Mesenchymal stem cell (in vitro differentiated cells and primary cell): ENCODE measurements at regions not wholly inside any gene's neighbourhood (a gene's known extent, or its start where the extent isn't known, plus 50 kb on each side); places are given as distances from the start of the nearest gene placed in this dataset.

Experiments
- DNase-seq: peaks from one replicate; pipeline ENCODE4 v3.0.0-alpha.2; 2013
- H2AFZ ChIP-seq: one replicate; pipeline ENCODE4 v1.6.1; 2013; ENCODE audit warnings: low read depth, mild to moderate bottlenecking, control low read depth, inconsistent platforms, low read length, moderate library complexity
- H2AK5ac ChIP-seq: 2 replicates; pipeline ENCODE4 v1.6.1; 2013; ENCODE audit warnings: low read length, moderate library complexity, mild to moderate bottlenecking, inconsistent platforms; ENCODE audit not compliant: severe bottlenecking
- H2BK120ac ChIP-seq: one replicate; pipeline ENCODE4 v1.6.1; 2013; ENCODE audit warnings: low read depth, mild to moderate bottlenecking, inconsistent platforms, low read length, moderate library complexity
- H2BK12ac ChIP-seq, 2 experiments: one replicate each; pipeline ENCODE4 v1.6.1; 2013; ENCODE audit warnings: inconsistent platforms in 2 of 2, low read length in 2 of 2, mild to moderate bottlenecking in 2 of 2, moderate library complexity in 2 of 2, control low read depth in 1 of 2
- H2BK15ac ChIP-seq: one replicate; pipeline ENCODE4 v1.6.1; 2013; ENCODE audit warnings: mild to moderate bottlenecking, low read depth, inconsistent platforms; ENCODE audit not compliant: poor library complexity, severe bottlenecking
- H2BK5ac ChIP-seq: 2 replicates; pipeline ENCODE4 v1.6.1; 2013; ENCODE audit warnings: low read depth, mild to moderate bottlenecking, low read length, control low read depth, inconsistent platforms; ENCODE audit not compliant: poor library complexity, severe bottlenecking
- H3K14ac ChIP-seq, 2 experiments: one replicate each; pipeline ENCODE4 v1.6.1; 2013; ENCODE audit warnings: inconsistent platforms in 2 of 2, low read length in 2 of 2, control low read depth in 1 of 2, mild to moderate bottlenecking in 1 of 2, moderate library complexity in 1 of 2
- H3K18ac ChIP-seq, 2 experiments: one replicate each; pipeline ENCODE4 v1.6.1; 2013; ENCODE audit warnings: inconsistent platforms in 2 of 2, low read length in 2 of 2, control low read depth in 1 of 2, low read depth in 1 of 2, mild to moderate bottlenecking in 1 of 2
- H3K23ac ChIP-seq, 2 experiments: one replicate each; pipeline ENCODE4 v1.6.1; 2013; ENCODE audit warnings: inconsistent platforms in 2 of 2, low read length in 2 of 2, mild to moderate bottlenecking in 2 of 2, moderate library complexity in 2 of 2, control low read depth in 1 of 2
- H3K27ac ChIP-seq: 2 replicates; pipeline ENCODE4 v1.5.1; 2013; ENCODE audit warnings: mild to moderate bottlenecking, moderate library complexity, low read length, control low read depth, inconsistent platforms; ENCODE audit not compliant: poor library complexity, severe bottlenecking
- H3K27me3 ChIP-seq, 2 experiments: 2 replicates each; pipeline versions ENCODE4 v1.6.1 to v1.7.0; 2013; ENCODE audit warnings: low read length in 2 of 2, mild to moderate bottlenecking in 2 of 2, moderate library complexity in 2 of 2, control low read depth in 1 of 2, inconsistent platforms in 1 of 2; ENCODE audit not compliant: control insufficient read depth in 1 of 2, insufficient read depth in 1 of 2
- H3K36me3 ChIP-seq, 2 experiments: 2 replicates each; pipeline versions ENCODE4 v1.6.1 to v1.7.0; 2013; ENCODE audit warnings: low read length in 2 of 2, control low read depth in 1 of 2, inconsistent platforms in 1 of 2, low read depth in 1 of 2, mild to moderate bottlenecking in 1 of 2; ENCODE audit not compliant: insufficient read depth in 2 of 2, control insufficient read depth in 1 of 2
- H3K4ac ChIP-seq, 2 experiments: one replicate each; pipeline ENCODE4 v1.6.1; 2013; ENCODE audit warnings: inconsistent platforms in 2 of 2, low read length in 2 of 2, mild to moderate bottlenecking in 2 of 2, moderate library complexity in 2 of 2, control low read depth in 1 of 2, low read depth in 1 of 2
- H3K4me1 ChIP-seq: 2 replicates; pipeline ENCODE4 v1.6.1; 2013; ENCODE audit warnings: low read depth, low read length, control low read depth; ENCODE audit not compliant: control insufficient read depth, insufficient read depth
- H3K4me2 ChIP-seq: 2 replicates; pipeline ENCODE4 v1.6.1; 2013; ENCODE audit warnings: low read length, mild to moderate bottlenecking, inconsistent platforms; ENCODE audit not compliant: poor library complexity, severe bottlenecking
- H3K4me3 ChIP-seq, 2 experiments: 2 replicates each; pipeline versions ENCODE4 v1.5.1 to v1.7.0; 2013; ENCODE audit warnings: low read length in 2 of 2, mild to moderate bottlenecking in 2 of 2, control low read depth in 1 of 2, low read depth in 1 of 2; ENCODE audit not compliant: insufficient read depth in 1 of 2
- H3K79me1 ChIP-seq: replicated peaks from 2 replicates; pipeline ENCODE4 v1.6.1; 2013; ENCODE audit warnings: mild to moderate bottlenecking, control low read depth, low read length, inconsistent platforms; ENCODE audit not compliant: poor library complexity, severe bottlenecking
- H3K9ac ChIP-seq: 2 replicates; pipeline ENCODE4 v1.7.0; 2013; ENCODE audit warnings: mild to moderate bottlenecking, low read length, moderate library complexity
- H3K9me3 ChIP-seq: 2 replicates; pipeline ENCODE4 v1.7.0; 2013; ENCODE audit warnings: mild to moderate bottlenecking, low read length; ENCODE audit not compliant: control insufficient read depth
- H4K8ac ChIP-seq: one replicate; pipeline ENCODE4 v1.6.1; 2013; ENCODE audit warnings: inconsistent platforms, mild to moderate bottlenecking, low read length, moderate library complexity
- H4K91ac ChIP-seq: one replicate; pipeline ENCODE4 v1.6.1; 2013; ENCODE audit warnings: mild to moderate bottlenecking, low read length, inconsistent platforms
- WGBS: methylation state at CpG from one replicate; pipeline ENCODE4 v1.1.7; 2013; ENCODE audit warnings: mixed read lengths; 5-methylcytosine and 5-hydroxymethylcytosine counted together

DNA sequence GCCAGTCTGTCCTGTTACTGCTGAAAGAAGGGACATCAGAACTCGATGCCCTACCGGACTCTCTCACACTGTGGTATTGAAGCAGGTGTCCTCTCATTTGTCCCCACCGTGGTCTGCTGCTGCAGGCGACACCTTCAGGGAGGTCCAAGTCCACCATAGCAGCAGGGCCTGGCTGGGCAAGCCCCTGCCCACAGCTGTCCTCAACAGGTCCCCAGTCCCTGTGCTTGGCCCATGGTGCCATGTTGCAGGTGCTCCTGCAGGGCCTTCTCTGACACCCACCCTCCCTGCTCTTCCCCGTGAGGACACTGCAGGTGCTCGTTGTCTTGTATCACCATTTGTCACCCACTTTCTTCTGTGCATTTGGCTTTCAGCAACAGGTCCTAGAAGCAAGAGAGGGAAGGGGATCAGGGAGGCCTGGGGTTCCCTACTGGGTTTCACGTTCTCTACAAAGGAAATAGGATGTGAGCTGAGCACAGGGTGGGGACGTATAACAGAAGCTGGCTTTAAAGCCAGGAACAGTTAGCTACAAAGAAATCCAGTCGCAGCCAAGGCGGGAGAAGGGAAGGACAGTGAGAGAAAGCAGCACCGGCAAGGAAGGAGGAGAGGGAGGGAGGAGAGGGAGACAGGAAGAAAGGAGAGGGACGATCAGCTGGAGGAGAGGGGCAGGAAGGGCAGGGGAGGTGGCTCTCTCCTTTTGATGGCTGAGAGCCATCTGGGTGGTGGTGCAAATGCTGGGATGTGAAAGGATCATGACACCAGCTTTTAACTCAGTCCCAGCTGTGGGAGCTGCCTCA lies 117.7 kb upstream of the FRMD4A start:
- no peaks in the 10 kb centered on the region for H3K79me1 ChIP-seq
- H3K23ac ChIP-seq: no peak overlapping the region
- H2BK12ac ChIP-seq: no peak overlapping the region
- H3K36me3 ChIP-seq: no peaks in the 10 kb centered on the region
- no peak overlapping the region for H2AFZ ChIP-seq
- H3K9me3 ChIP-seq: no peaks in the 10 kb centered on the region
- no peak overlapping the region for H3K18ac ChIP-seq
- H3K4ac ChIP-seq: no peak overlapping the region
- H3K4me3 ChIP-seq: no peak overlapping the region
- H3K27me3 ChIP-seq: peaks cover 0 to 27% of the 10 kb centered on the region in 2 experiments
- no peak overlapping the region for H2BK5ac ChIP-seq
- H2BK15ac ChIP-seq: no peak overlapping the region
- H3K27ac ChIP-seq: no peak overlapping the region
- no peak overlapping the region for H4K91ac ChIP-seq
- H2BK120ac ChIP-seq: no peak overlapping the region
- H4K8ac ChIP-seq: no peak overlapping the region
- H3K4me1 ChIP-seq: peaks cover 5% of the 10 kb centered on the region
- no peak overlapping the region for H3K9ac ChIP-seq
- DNase-seq: no peak
- H2AK5ac ChIP-seq: no peak overlapping the region
- H3K4me2 ChIP-seq: no peak overlapping the region
- H3K14ac ChIP-seq: no peak overlapping the region
- WGBS: 67% methylated on average over 10 of the region's 12 CpGs

GRCh38 chr10:14447094-14447839 lies 116.5 kb upstream of the FRMD4A start:
- Histone ChIP-seq H2BK12ac (no peak overlapping the region), H3K9me3 (no peaks in the 10 kb centered on the region), H3K14ac (no peak overlapping the region), H4K8ac (no peak overlapping the region), H3K18ac (no peak overlapping the region), H2BK120ac (no peak overlapping the region), H3K9ac (no peak overlapping the region), H3K27ac (no peak overlapping the region), H4K91ac (no peak overlapping the region), H2BK15ac (no peak overlapping the region), H2AK5ac (no peak overlapping the region), H3K23ac (no peak overlapping the region), H3K4me2 (no peak overlapping the region), H2AFZ (no peak overlapping the region), H3K36me3 (no peaks in the 10 kb centered on the region), H3K4ac (no peak overlapping the region), H3K4me1 (peaks cover 5% of the 10 kb centered on the region), H3K27me3 (peaks cover 0 to 24% of the 10 kb centered on the region in 2 experiments), H3K79me1 (no peaks in the 10 kb centered on the region), H3K4me3 (no peak overlapping the region), H2BK5ac (no peak overlapping the region)
- DNase-seq: no peak
- 82% methylated on average over 7 of the region's 10 CpGs for WGBS

GRCh38 chr10:14439451-14440259 lies 108.9 kb upstream of the FRMD4A start:
- H3K23ac ChIP-seq: no peak overlapping the region
- H4K8ac ChIP-seq: no peak overlapping the region
- no peak overlapping the region for H2AFZ ChIP-seq
- H2BK12ac ChIP-seq: no peak overlapping the region
- H3K4ac ChIP-seq: no peak overlapping the region
- 77% methylated on average over 8 of the region's 8 CpGs for WGBS
- no peak overlapping the region for H3K4me2 ChIP-seq
- H3K4me3 ChIP-seq: no peak overlapping the region
- no peak overlapping the region for H2BK5ac ChIP-seq
- no peak overlapping the region for H2BK15ac ChIP-seq
- no peak overlapping the region for H3K18ac ChIP-seq
- H2AK5ac ChIP-seq: no peak overlapping the region
- H3K27ac ChIP-seq: no peak overlapping the region
- no peak overlapping the region for H4K91ac ChIP-seq
- H3K14ac ChIP-seq: no peak overlapping the region
- no peak overlapping the region for H3K9ac ChIP-seq
- H3K36me3 ChIP-seq: no peaks in the 10 kb centered on the region
- H3K4me1 ChIP-seq: no peaks in the 10 kb centered on the region
- no peaks in the 10 kb centered on the region for H3K79me1 ChIP-seq
- H2BK120ac ChIP-seq: no peak overlapping the region
- H3K9me3 ChIP-seq: no peaks in the 10 kb centered on the region
- peaks cover 0 to 43% of the 10 kb centered on the region in 2 experiments for H3K27me3 ChIP-seq
- no peak for DNase-seq

DNA sequence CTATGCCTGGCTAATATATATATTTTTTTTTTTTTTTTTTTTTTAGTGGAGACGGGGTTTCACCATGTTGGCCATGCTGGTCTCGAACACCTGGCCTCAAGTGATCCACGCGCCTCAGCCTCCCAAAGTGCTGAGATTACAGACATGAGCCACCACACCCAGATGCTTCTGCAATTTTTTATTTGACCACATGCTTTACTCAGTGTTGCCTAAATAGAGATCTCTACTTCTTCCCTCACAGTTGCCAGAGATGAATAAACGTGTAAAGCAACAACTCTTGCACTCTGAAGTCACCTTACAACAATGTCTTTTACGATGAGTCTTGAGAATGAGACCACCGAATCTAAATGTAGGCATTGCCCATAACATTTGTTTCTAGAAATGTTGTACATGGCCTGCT lies 107.9 kb upstream of the FRMD4A start:
- H3K27me3 ChIP-seq: peaks cover 0 to 53% of the 10 kb centered on the region in 2 experiments
- no peak overlapping the region for H3K9ac ChIP-seq
- H2AFZ ChIP-seq: no peak overlapping the region
- no peak overlapping the region for H3K4ac ChIP-seq
- H2BK12ac ChIP-seq: no peak overlapping the region
- no peak overlapping the region for H4K8ac ChIP-seq
- H3K79me1 ChIP-seq: no peaks in the 10 kb centered on the region
- no peak overlapping the region for H3K14ac ChIP-seq
- H4K91ac ChIP-seq: no peak overlapping the region
- H2BK5ac ChIP-seq: no peak overlapping the region
- DNase-seq: no peak
- H3K9me3 ChIP-seq: no peaks in the 10 kb centered on the region
- H3K4me3 ChIP-seq: no peak overlapping the region
- H2BK15ac ChIP-seq: no peak overlapping the region
- H3K4me1 ChIP-seq: no peaks in the 10 kb centered on the region
- H3K36me3 ChIP-seq: no peaks in the 10 kb centered on the region
- WGBS: 83% methylated on average over 6 of the region's 7 CpGs
- no peak overlapping the region for H3K18ac ChIP-seq
- H3K27ac ChIP-seq: no peak overlapping the region
- H2AK5ac ChIP-seq: no peak overlapping the region
- H3K4me2 ChIP-seq: no peak overlapping the region
- no peak overlapping the region for H3K23ac ChIP-seq
- no peak overlapping the region for H2BK120ac ChIP-seq
